Right lobe of liver (tissue), 4 donors: ENCODE measurements at regions not wholly inside any gene's neighbourhood (a gene's known extent, or its start where the extent isn't known, plus 50 kb on each side); places are given as distances from the start of the nearest gene placed in this dataset.

Source experiments
- POLR2A ChIP-seq: fragments of 450-650 bp; IDR thresholded peaks from one replicate; pipeline ENCODE4 v1.6.1; 2017; ENCODE audit warnings: antibody characterized with exemption, mild to moderate bottlenecking
- TF ChIP-seq, protein P1 (sequence below), 4 donors: fragments of 200-600 bp in 3 of 4; fragments of 450-650 bp in 1 of 4; IDR thresholded peaks; one replicate each; pipeline versions ENCODE4 v1.5.1 to v1.8.0; 2016 to 2022; ENCODE audit warnings: antibody characterized with exemption in 4 of 4, mild to moderate bottlenecking in 2 of 4
- donor health status: DM: no; HTN: no; CAD: no.
- donor health status: DM: no; HTN: no; CAD: no.
- donor health status: DM: no; HTN: yes; CAD: no.

DNA sequence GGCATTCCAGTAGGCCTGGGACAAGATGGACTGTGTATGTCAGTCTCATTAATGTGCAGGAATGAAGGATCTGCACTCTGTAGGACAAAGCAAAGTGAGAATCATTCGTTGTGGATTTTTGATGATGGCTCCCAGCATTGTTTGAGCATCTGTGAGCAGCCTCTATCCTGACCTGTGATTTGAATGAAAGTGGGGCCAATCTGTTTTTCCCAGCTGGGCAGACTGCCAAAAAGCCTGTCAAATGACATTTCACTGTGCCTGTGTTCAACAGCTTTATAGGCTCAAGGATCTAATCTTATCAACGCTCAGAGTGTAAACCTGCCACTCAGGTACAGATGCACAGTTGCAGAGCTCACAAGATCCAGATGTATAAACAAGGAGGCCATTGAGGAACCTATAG is 86.7 kb upstream of the SYNDIG1 start:
- TF ChIP-seq, protein P1, sequence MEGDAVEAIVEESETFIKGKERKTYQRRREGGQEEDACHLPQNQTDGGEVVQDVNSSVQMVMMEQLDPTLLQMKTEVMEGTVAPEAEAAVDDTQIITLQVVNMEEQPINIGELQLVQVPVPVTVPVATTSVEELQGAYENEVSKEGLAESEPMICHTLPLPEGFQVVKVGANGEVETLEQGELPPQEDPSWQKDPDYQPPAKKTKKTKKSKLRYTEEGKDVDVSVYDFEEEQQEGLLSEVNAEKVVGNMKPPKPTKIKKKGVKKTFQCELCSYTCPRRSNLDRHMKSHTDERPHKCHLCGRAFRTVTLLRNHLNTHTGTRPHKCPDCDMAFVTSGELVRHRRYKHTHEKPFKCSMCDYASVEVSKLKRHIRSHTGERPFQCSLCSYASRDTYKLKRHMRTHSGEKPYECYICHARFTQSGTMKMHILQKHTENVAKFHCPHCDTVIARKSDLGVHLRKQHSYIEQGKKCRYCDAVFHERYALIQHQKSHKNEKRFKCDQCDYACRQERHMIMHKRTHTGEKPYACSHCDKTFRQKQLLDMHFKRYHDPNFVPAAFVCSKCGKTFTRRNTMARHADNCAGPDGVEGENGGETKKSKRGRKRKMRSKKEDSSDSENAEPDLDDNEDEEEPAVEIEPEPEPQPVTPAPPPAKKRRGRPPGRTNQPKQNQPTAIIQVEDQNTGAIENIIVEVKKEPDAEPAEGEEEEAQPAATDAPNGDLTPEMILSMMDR (IDR thresholded peaks at IDR 0.05): no peak
- TF ChIP-seq POLR2A: no peak
